Cardiac muscle cell (in vitro differentiated cells and primary cell): ENCODE measurements at regions not wholly inside any gene's neighbourhood (a gene's known extent, or its start where the extent isn't known, plus 50 kb on each side); places are given as distances from the start of the nearest gene placed in this dataset.
"Not testable (repeated sequence)": the region's sequence is repeated elsewhere in the genome, so short reads cannot be mapped to it uniquely, and the experiment has no call there.

Experiments
- DNase-seq, 2 donors: peaks; one replicate each; pipeline versions ENCODE4 v3.0.0 to v3.0.0-alpha.2; 2010 to 2017; ENCODE audit warnings: low read depth in 1 of 2, low spot score in 1 of 2
- H3K27ac ChIP-seq: fragments of 200-600 bp; sonication (generic); 2 replicates; pipeline ENCODE4 v1.5.1; 2016
- H3K27me3 ChIP-seq: fragments of 200-600 bp; sonication (generic); 2 replicates; pipeline ENCODE4 v1.6.0; 2016; ENCODE audit warnings: control low read depth
- H3K36me3 ChIP-seq: fragments of 200-600 bp; sonication (generic); 2 replicates; pipeline ENCODE4 v1.5.1; 2016; ENCODE audit warnings: control low read depth
- H3K4me1 ChIP-seq: fragments of 200-600 bp; sonication (generic); 2 replicates; pipeline ENCODE4 v1.8.1; 2017; ENCODE audit warnings: low read depth, mild to moderate bottlenecking, mixed run types
- H3K4me3 ChIP-seq: fragments of 200-600 bp; sonication (generic); 2 replicates; pipeline ENCODE4 v1.5.1; 2016; ENCODE audit warnings: mild to moderate bottlenecking
- H3K9me3 ChIP-seq: fragments of 200-600 bp; sonication (generic); 2 replicates; pipeline ENCODE4 v1.5.1; 2017; ENCODE audit warnings: low read depth, mild to moderate bottlenecking, control low read depth
- TF ChIP-seq, protein P1 (sequence below): IDR thresholded peaks from 2 replicates; pipeline ENCODE4 v1.5.1; 2012; ENCODE audit warnings: low read depth, mild to moderate bottlenecking, low read length

DNA sequence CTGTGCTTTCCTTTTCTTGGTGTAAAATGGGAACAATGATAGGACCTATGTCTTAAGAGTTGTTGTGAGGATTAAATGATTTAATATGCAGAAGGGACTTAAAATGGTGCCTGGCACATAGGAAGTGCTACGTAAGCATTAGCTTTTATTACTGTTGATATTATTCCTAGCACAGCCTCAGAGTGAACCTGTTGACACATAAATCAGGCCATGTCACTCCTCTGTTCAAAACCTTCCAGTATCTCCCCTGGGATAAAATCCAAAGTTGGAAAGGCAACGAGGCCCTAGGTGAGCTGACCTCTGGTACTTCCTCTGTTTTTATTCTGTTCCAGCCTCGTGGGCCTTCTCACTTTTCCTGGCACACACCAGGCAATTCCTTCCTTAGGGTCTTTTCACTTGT lies 108.8 kb upstream of the CADM1 start:
- no peaks in the 10 kb centered on the region for H3K36me3 ChIP-seq
- H3K9me3 ChIP-seq, result no peaks in the 10 kb centered on the region
- no peak overlapping the region for H3K4me3 ChIP-seq
- peak overlapping the region; percentile 17 for H3K27ac ChIP-seq
- TF ChIP-seq, protein P1, sequence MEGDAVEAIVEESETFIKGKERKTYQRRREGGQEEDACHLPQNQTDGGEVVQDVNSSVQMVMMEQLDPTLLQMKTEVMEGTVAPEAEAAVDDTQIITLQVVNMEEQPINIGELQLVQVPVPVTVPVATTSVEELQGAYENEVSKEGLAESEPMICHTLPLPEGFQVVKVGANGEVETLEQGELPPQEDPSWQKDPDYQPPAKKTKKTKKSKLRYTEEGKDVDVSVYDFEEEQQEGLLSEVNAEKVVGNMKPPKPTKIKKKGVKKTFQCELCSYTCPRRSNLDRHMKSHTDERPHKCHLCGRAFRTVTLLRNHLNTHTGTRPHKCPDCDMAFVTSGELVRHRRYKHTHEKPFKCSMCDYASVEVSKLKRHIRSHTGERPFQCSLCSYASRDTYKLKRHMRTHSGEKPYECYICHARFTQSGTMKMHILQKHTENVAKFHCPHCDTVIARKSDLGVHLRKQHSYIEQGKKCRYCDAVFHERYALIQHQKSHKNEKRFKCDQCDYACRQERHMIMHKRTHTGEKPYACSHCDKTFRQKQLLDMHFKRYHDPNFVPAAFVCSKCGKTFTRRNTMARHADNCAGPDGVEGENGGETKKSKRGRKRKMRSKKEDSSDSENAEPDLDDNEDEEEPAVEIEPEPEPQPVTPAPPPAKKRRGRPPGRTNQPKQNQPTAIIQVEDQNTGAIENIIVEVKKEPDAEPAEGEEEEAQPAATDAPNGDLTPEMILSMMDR, result no peak
- H3K27me3 ChIP-seq, result no peaks in the 10 kb centered on the region
- H3K4me1 ChIP-seq, result peaks cover 35% of the 10 kb centered on the region
- DNase-seq, result no peak

DNA sequence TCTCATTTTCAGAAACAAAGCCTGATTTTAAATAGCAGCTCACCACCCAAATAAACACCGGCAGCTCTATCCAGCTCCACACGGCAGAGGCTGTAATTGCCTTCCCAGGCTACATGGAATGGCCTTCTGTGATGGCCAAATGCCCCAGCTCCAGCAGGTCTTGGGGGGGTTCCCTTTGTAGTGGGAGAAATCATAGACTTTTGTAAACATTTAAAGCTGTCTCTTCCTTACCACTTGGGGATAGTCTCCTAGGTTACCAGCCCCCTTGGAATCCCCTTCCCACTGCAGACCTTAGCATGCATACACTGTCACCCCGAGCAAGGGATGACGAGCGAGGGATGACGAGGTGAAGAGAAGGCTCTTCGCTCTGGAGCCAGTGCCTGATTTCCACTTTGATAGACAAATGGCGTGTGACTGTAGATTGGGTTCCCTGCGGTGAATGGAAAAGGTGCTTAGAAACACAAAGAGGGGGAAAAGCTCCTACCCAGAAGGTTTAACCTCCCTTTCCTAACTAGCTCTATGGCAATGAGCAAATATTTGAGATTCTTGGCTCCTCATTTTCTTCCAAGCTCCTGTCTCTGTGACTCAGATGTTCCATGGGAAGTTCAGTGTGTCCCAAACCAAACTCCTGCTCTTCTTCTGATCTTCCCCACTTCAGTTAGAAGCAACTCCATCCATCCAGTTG lies 108.0 kb upstream of the CADM1 start:
- Histone ChIP-seq H3K4me3 (no peak overlapping the region), H3K36me3 (no peaks in the 10 kb centered on the region), H3K27me3 (no peaks in the 10 kb centered on the region), H3K27ac (peak overlapping the region; percentile 17), H3K4me1 (peaks cover 36% of the 10 kb centered on the region), H3K9me3 (no peaks in the 10 kb centered on the region)
- DNase-seq, result peak in 1 of 2 donors; percentile 37
- TF ChIP-seq, protein P1, result no peak

DNA sequence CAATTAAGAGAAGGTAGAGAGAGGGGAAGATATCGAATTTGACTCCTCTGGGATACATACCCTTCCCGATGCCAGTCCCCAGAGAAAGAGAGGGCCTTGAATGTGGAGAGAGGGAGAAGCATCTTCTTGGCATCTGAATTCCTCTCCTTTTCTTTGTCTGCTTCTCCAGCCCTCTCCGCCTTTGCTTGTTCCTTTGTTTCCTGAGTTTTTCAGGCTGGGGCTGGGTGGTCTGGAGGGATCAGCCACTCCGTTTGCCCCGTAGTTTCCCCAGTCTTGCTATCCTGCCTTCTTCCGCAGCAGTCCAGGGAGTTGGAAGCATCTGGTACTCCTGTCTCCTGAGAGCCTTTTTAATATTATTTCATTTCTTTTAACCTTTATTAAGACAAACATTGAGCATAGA lies 107.1 kb upstream of the CADM1 start:
- TF ChIP-seq, protein P1, result no peak
- H3K27ac ChIP-seq, result no peak overlapping the region
- no peak overlapping the region for H3K4me3 ChIP-seq
- H3K27me3 ChIP-seq, result no peaks in the 10 kb centered on the region
- H3K9me3 ChIP-seq, result no peaks in the 10 kb centered on the region
- H3K4me1 ChIP-seq, result peaks cover 38% of the 10 kb centered on the region
- H3K36me3 ChIP-seq, result no peaks in the 10 kb centered on the region
- DNase-seq, result no peak

DNA sequence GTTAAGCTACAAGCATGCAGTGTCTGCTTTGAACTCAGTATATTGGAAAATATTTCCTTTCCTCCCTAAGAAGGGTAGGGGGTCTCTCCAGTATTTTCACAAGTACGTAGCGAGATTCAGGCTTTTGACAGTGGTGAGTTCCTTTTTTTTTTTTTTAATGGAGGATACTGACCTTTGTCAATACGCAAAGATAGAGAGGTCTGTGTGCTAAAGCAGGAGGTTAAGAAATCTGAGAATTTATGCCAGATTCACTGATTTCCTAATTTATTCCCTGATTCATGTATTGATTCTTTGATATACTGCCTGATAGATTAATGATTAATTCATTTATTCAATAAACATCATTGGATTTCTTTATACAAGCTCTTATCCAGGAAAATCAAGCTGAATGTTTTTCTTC lies 106.7 kb upstream of the CADM1 start:
- Histone ChIP-seq H3K4me1 (peaks cover 42% of the 10 kb centered on the region), H3K4me3 (no peak overlapping the region), H3K9me3 (no peaks in the 10 kb centered on the region), H3K27me3 (no peaks in the 10 kb centered on the region), H3K27ac (no peak overlapping the region), H3K36me3 (no peaks in the 10 kb centered on the region)
- TF ChIP-seq, protein P1, result no peak
- no peak for DNase-seq

DNA sequence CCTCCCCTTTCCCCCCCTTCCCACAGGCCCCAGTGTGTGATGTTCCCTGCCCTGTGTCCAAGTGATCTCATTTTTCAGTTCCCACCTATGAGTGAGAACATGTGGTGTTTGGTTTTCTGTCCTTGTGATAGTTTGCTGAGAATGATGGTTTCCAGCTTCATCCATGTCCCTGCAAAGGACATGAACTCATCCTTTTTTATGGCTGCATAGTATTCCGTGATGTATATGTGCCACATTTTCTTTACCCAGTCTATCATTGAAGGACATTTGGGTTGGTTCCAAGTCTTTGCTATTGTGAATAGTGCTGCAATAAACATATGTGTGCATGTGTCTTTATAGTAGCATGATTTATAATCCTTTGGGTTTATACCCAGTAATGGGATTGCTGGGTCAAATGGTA lies 106.0 kb upstream of the CADM1 start:
- not testable (repeated sequence) for H3K36me3 ChIP-seq, H3K27ac ChIP-seq, DNase-seq, H3K9me3 ChIP-seq, H3K4me3 ChIP-seq, H3K27me3 ChIP-seq
- peaks cover 46% of the 10 kb centered on the region for H3K4me1 ChIP-seq

DNA sequence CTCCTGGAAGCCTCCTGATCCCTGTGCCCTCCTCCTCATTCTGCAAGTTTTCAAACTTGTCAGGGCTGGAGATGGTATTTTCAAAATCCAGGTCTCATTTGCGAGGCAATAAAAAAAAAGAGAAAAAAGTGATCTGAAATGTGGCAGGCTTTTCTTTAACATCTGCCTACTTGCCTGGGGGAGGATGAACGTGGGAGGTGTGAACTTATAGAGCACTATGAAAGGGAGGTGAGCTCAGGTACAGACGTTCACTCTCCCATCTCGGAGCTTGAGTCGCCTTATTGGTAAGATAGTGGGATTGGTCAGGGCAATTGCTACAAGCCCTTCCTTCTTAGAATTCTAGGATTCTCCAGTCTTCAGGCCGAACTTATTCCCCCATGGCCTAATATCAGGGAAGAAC lies 104.8 kb upstream of the CADM1 start:
- Histone ChIP-seq H3K4me3 (no peak overlapping the region), H3K27me3 (no peaks in the 10 kb centered on the region), H3K27ac (no peak overlapping the region), H3K9me3 (no peaks in the 10 kb centered on the region), H3K36me3 (no peaks in the 10 kb centered on the region), H3K4me1 (peaks cover 46% of the 10 kb centered on the region)
- no peak for DNase-seq
- TF ChIP-seq, protein P1, result no peak
